Activated T-helper 1 cell treated with anti-CD3 and anti-CD28 coated beads, Interleukin-12 subunit alpha, Interleukin-12 subunit beta, Interleukin-2, Interleukin-4 antibody, amounts not matched to agents 30 ng/mL and 10 ng/mL and 1 ng/mL, durations not matched to agents 14 hours and 24 hours and 36 hours (primary cell): ENCODE measurements at regions not wholly inside any gene's neighbourhood (a gene's known extent, or its start where the extent isn't known, plus 50 kb on each side); places are given as distances from the start of the nearest gene placed in this dataset.

Experiments used
- DNase-seq: peaks from one replicate; pipeline ENCODE4 v3.0.0; 2021; ENCODE audit warnings: low spot score
- H3K27ac Mint-ChIP-seq: one replicate; pipeline ENCODE4 v1.8.0; 2021; ENCODE audit warnings: mild to moderate bottlenecking, mixed read lengths
- H3K27me3 Mint-ChIP-seq: one replicate; pipeline ENCODE4 v1.8.0; 2022; ENCODE audit warnings: mild to moderate bottlenecking, moderate library complexity, mixed read lengths; ENCODE audit not compliant: insufficient read depth
- H3K36me3 Mint-ChIP-seq: one replicate; pipeline ENCODE4 v1.8.0; 2021; ENCODE audit warnings: low read depth, mixed read lengths
- H3K4me1 Mint-ChIP-seq: one replicate; pipeline ENCODE4 v1.8.0; 2021; ENCODE audit warnings: low read depth, mixed read lengths
- H3K4me3 Mint-ChIP-seq: one replicate; pipeline ENCODE4 v1.8.0; 2021; ENCODE audit warnings: mild to moderate bottlenecking, moderate library complexity, mixed read lengths
- H3K9me3 Mint-ChIP-seq: one replicate; pipeline ENCODE4 v1.8.0; 2021; ENCODE audit warnings: mixed read lengths
- intact Hi-C: fragments of 100-400 bp; cut with micrococcal nuclease; formaldehyde crosslinking; loops from one replicate; pipeline ENCODE4 v1.15.1; 2024

GRCh38 chr2:94939349-94939748 is 68.1 kb downstream of the TEKT4 start:
- no peak overlapping the region for H3K27ac Mint-ChIP-seq
- H3K27me3 Mint-ChIP-seq, result peaks cover 14% of the 10 kb centered on the region
- no peaks in the 10 kb centered on the region for H3K9me3 Mint-ChIP-seq
- no peak overlapping the region for H3K4me3 Mint-ChIP-seq
- DNase-seq, result no peak
- H3K36me3 Mint-ChIP-seq, result no peaks in the 10 kb centered on the region
- no peaks in the 10 kb centered on the region for H3K4me1 Mint-ChIP-seq
- intact Hi-C loops, result no loop called here

GRCh38 chr2:94947097-94948016 is 76.1 kb downstream of the TEKT4 start:
- H3K4me3 Mint-ChIP-seq, result no peak overlapping the region
- no peak overlapping the region for H3K27ac Mint-ChIP-seq
- no peak for DNase-seq
- H3K27me3 Mint-ChIP-seq, result peaks cover 2% of the 10 kb centered on the region
- H3K36me3 Mint-ChIP-seq, result no peaks in the 10 kb centered on the region
- H3K4me1 Mint-ChIP-seq, result no peaks in the 10 kb centered on the region
- intact Hi-C loops, result no loop called here
- no peaks in the 10 kb centered on the region for H3K9me3 Mint-ChIP-seq

- intact Hi-C loops, result loop anchor here (10.0 kb wide), 1 partner anchor 81 kb away; the partner anchor contains the start of gene TEKT4
- no peak for DNase-seq
- H3K36me3 Mint-ChIP-seq, result no peaks in the 10 kb centered on the region
- no peak overlapping the region for H3K4me3 Mint-ChIP-seq
- no peak overlapping the region for H3K27ac Mint-ChIP-seq
- H3K27me3 Mint-ChIP-seq, result peaks cover 14% of the 10 kb centered on the region
- H3K9me3 Mint-ChIP-seq, result no peaks in the 10 kb centered on the region
- H3K4me1 Mint-ChIP-seq, result no peaks in the 10 kb centered on the region
Measured at GRCh38 chr2:94955702-94956101, 69.8 kb upstream of the MAL start.

GRCh38 chr2:94956797-94957391 is 68.6 kb upstream of the MAL start:
- no peak for DNase-seq
- intact Hi-C loops, result loop anchor here (1.0 to 10.0 kb wide), 2 partner anchors 82 to 158 kb away; partner anchors contain the start of gene TEKT4
- Mint-ChIP-seq H3K9me3 (no peaks in the 10 kb centered on the region), H3K4me3 (no peak overlapping the region), H3K4me1 (no peaks in the 10 kb centered on the region), H3K27me3 (peaks cover 15% of the 10 kb centered on the region), H3K27ac (no peak overlapping the region), H3K36me3 (no peaks in the 10 kb centered on the region)

GRCh38 chr2:94958245-94958644 is 67.3 kb upstream of the MAL start:
- intact Hi-C loops, result loop anchor here (10.0 kb wide), 1 partner anchor 83 kb away; the partner anchor contains the start of gene TEKT4
- H3K27ac Mint-ChIP-seq, result no peak overlapping the region
- H3K36me3 Mint-ChIP-seq, result no peaks in the 10 kb centered on the region
- no peak overlapping the region for H3K4me3 Mint-ChIP-seq
- no peak for DNase-seq
- peaks cover 14% of the 10 kb centered on the region for H3K27me3 Mint-ChIP-seq
- no peaks in the 10 kb centered on the region for H3K4me1 Mint-ChIP-seq
- H3K9me3 Mint-ChIP-seq, result no peaks in the 10 kb centered on the region

- H3K27me3 Mint-ChIP-seq, result peaks cover 14% of the 10 kb centered on the region
- no peaks in the 10 kb centered on the region for H3K4me1 Mint-ChIP-seq
- no peak for DNase-seq
- no peak overlapping the region for H3K27ac Mint-ChIP-seq
- no peak overlapping the region for H3K4me3 Mint-ChIP-seq
- intact Hi-C loops, result no loop called here
- H3K36me3 Mint-ChIP-seq, result no peaks in the 10 kb centered on the region
- no peaks in the 10 kb centered on the region for H3K9me3 Mint-ChIP-seq
Measured at GRCh38 chr2:94960266-94960665, 65.2 kb upstream of the MAL start.

- DNase-seq, result no peak
- Mint-ChIP-seq H3K27me3 (peaks cover 14% of the 10 kb centered on the region), H3K9me3 (no peaks in the 10 kb centered on the region), H3K4me1 (no peaks in the 10 kb centered on the region), H3K27ac (no peak overlapping the region), H3K4me3 (no peak overlapping the region), H3K36me3 (no peaks in the 10 kb centered on the region)
- intact Hi-C loops, result no loop called here
Measured at GRCh38 chr2:94960751-94961150, 64.8 kb upstream of the MAL start.

- Mint-ChIP-seq H3K27me3 (peaks cover 14% of the 10 kb centered on the region), H3K27ac (no peak overlapping the region), H3K9me3 (no peaks in the 10 kb centered on the region), H3K4me1 (no peaks in the 10 kb centered on the region), H3K36me3 (no peaks in the 10 kb centered on the region), H3K4me3 (no peak overlapping the region)
- no peak for DNase-seq
- intact Hi-C loops, result no loop called here
Measured at GRCh38 chr2:94964193-94964592, 61.3 kb upstream of the MAL start.

GRCh38 chr2:94966689-94967088 is 58.8 kb upstream of the MAL start:
- H3K36me3 Mint-ChIP-seq, result no peaks in the 10 kb centered on the region
- H3K9me3 Mint-ChIP-seq, result no peaks in the 10 kb centered on the region
- no peak overlapping the region for H3K4me3 Mint-ChIP-seq
- intact Hi-C loops, result no loop called here
- peaks cover 14% of the 10 kb centered on the region for H3K27me3 Mint-ChIP-seq
- H3K4me1 Mint-ChIP-seq, result no peaks in the 10 kb centered on the region
- DNase-seq, result no peak
- H3K27ac Mint-ChIP-seq, result no peak overlapping the region

- no peak overlapping the region for H3K4me3 Mint-ChIP-seq
Measured at GRCh38 chr2:94970353-94970752, 55.2 kb upstream of the MAL start.

More at GRCh38 chr2:94970353-94970752, 55.2 kb upstream of the MAL start:
- H3K36me3 Mint-ChIP-seq, result no peaks in the 10 kb centered on the region
- no peaks in the 10 kb centered on the region for H3K4me1 Mint-ChIP-seq
- no peak for DNase-seq
- H3K9me3 Mint-ChIP-seq, result no peaks in the 10 kb centered on the region
- intact Hi-C loops, result no loop called here
- H3K27me3 Mint-ChIP-seq, result peaks cover 14% of the 10 kb centered on the region
- no peak overlapping the region for H3K27ac Mint-ChIP-seq
